Glutamatergic neuron (in vitro differentiated cells): ENCODE measurements at regions not wholly inside any gene's neighbourhood (a gene's known extent, or its start where the extent isn't known, plus 50 kb on each side); places are given as distances from the start of the nearest gene placed in this dataset.
A peak's percentile ranks its signal among the peaks of the same experiment; 100 is the strongest.
"Not testable (repeated sequence)": the region's sequence is repeated elsewhere in the genome, so short reads cannot be mapped to it uniquely, and the experiment has no call there.

Experiments
- DNase-seq: peaks from one replicate; pipeline ENCODE4 v3.0.0; 2022
- H3K27ac Mint-ChIP-seq: one replicate; pipeline ENCODE4 v1.8.0; 2020; ENCODE audit warnings: mild to moderate bottlenecking, mixed read lengths, inconsistent platforms; ENCODE audit not compliant: unreplicated experiment
- H3K27me3 Mint-ChIP-seq: one replicate; pipeline ENCODE4 v1.8.0; 2020; ENCODE audit warnings: mild to moderate bottlenecking, moderate library complexity, mixed read lengths, inconsistent platforms; ENCODE audit not compliant: unreplicated experiment
- H3K36me3 Mint-ChIP-seq: one replicate; pipeline ENCODE4 v1.8.0; 2020; ENCODE audit warnings: mild to moderate bottlenecking, mixed read lengths, inconsistent platforms; ENCODE audit not compliant: unreplicated experiment
- H3K4me1 Mint-ChIP-seq: one replicate; pipeline ENCODE4 v1.8.0; 2020; ENCODE audit warnings: mild to moderate bottlenecking, low read depth, mixed read lengths, inconsistent platforms; ENCODE audit not compliant: unreplicated experiment
- H3K4me3 Mint-ChIP-seq: one replicate; pipeline ENCODE4 v1.8.0; 2020; ENCODE audit warnings: mild to moderate bottlenecking, mixed read lengths, inconsistent platforms; ENCODE audit not compliant: unreplicated experiment
- H3K9me3 Mint-ChIP-seq: one replicate; pipeline ENCODE4 v1.8.0; 2020; ENCODE audit warnings: mild to moderate bottlenecking, moderate library complexity, mixed read lengths, inconsistent platforms; ENCODE audit not compliant: unreplicated experiment
- TF ChIP-seq, protein P1 (sequence below): fragments of 200-600 bp; sonication (generic); IDR thresholded peaks from one replicate; pipeline ENCODE4 v1.5.0; 2021; ENCODE audit not compliant: partially characterized antibody, unreplicated experiment

DNA sequence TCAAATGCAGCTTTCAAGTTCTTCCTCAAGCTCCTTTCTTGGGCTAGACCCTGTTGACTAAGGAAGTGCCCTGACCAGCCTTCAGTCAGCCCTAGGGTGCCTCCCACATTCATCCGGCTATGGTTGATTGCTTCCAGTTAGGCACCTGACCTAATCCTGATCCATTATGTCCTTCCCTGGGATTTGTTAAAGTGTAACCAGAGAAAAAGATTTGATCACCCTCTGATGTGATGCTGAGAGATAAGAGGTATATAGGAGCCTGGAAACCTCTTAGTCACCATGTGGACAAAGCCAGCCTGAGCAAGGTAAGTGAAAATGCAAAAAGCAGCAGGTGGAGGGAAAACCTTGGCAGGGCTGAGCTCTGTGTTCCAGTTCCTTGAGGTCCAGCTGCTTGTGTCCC, 178.8 kb upstream of the ERCC6L2 start:
- Mint-ChIP-seq H3K4me3 (no peak overlapping the region), H3K9me3 (no peaks in the 10 kb centered on the region), H3K27me3 (no peaks in the 10 kb centered on the region), H3K27ac (no peak overlapping the region), H3K4me1 (no peaks in the 10 kb centered on the region), H3K36me3 (no peaks in the 10 kb centered on the region)
- TF ChIP-seq, protein P1, sequence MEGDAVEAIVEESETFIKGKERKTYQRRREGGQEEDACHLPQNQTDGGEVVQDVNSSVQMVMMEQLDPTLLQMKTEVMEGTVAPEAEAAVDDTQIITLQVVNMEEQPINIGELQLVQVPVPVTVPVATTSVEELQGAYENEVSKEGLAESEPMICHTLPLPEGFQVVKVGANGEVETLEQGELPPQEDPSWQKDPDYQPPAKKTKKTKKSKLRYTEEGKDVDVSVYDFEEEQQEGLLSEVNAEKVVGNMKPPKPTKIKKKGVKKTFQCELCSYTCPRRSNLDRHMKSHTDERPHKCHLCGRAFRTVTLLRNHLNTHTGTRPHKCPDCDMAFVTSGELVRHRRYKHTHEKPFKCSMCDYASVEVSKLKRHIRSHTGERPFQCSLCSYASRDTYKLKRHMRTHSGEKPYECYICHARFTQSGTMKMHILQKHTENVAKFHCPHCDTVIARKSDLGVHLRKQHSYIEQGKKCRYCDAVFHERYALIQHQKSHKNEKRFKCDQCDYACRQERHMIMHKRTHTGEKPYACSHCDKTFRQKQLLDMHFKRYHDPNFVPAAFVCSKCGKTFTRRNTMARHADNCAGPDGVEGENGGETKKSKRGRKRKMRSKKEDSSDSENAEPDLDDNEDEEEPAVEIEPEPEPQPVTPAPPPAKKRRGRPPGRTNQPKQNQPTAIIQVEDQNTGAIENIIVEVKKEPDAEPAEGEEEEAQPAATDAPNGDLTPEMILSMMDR, result no peak
- DNase-seq, result no peak

DNA sequence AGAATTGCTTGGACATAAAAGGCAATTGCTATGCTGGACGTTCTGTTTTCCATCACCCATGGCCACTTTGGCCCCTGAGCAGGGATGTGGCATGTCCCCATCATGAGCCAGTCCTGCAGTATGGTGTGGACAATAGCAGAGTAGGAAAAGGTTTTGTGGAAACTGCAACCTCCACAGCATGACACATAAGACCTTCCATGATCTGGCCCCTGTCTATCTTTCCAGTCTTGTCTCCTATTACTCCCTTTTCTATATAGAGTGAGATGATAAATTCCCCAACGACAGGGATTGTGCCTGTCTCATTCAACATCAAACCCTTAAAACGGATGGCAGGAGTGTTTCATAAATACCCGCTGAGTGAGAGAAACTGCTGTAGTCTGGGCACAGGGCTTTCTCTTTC, 174.7 kb upstream of the PTCH1 start:
- Mint-ChIP-seq H3K36me3 (no peaks in the 10 kb centered on the region), H3K4me1 (peaks cover 6% of the 10 kb centered on the region), H3K9me3 (no peaks in the 10 kb centered on the region), H3K27ac (no peak overlapping the region), H3K4me3 (no peak overlapping the region), H3K27me3 (no peaks in the 10 kb centered on the region)
- no peak for DNase-seq
- TF ChIP-seq, protein P1, result no peak

DNA sequence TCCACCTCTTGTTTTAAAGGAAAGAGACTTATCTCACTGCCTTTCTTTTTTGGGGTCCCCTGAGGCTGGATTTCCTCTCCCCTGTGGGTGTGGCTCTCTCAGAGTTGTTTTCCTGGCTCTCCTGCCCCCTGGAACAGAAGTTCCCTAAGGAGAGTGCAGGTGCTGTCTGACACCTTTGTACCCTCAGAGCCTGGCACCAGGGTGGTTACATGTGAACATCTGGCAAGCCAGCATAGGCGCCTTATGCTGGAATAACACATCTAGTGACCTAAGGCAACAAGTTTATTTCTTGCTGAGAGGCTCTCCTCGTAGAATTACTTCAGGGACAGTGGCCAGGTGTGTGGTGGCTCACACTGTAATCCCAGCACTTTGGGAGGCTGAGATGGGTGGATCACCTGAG, 172.9 kb upstream of the PTCH1 start:
- no peaks in the 10 kb centered on the region for H3K36me3 Mint-ChIP-seq
- no peaks in the 10 kb centered on the region for H3K27me3 Mint-ChIP-seq
- TF ChIP-seq, protein P1, result no peak
- H3K9me3 Mint-ChIP-seq, result no peaks in the 10 kb centered on the region
- H3K27ac Mint-ChIP-seq, result peak overlapping the region; percentile 59
- no peak overlapping the region for H3K4me3 Mint-ChIP-seq
- peaks cover 6% of the 10 kb centered on the region for H3K4me1 Mint-ChIP-seq
- DNase-seq, result no peak

DNA sequence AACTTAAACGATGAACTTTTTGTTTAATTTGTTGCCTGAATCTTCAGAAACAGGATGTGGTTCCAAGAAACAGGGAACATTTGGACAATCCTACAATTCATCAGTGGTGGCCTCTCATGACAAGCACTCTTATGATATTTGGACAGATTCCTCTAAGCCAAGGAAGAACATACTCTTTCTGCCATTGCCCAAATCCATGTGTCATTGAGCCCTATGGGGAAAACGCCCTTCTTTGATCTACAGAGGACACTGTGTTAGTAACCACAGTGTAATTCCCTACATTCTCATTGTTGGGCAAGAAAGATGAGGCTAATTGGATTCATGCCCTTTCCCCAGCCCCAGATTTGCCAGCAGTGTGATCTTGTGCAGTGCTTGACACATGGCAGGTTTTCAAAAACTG, 167.7 kb upstream of the PTCH1 start:
- peaks cover 6% of the 10 kb centered on the region for H3K4me1 Mint-ChIP-seq
- H3K27ac Mint-ChIP-seq, result no peak overlapping the region
- H3K9me3 Mint-ChIP-seq, result no peaks in the 10 kb centered on the region
- H3K27me3 Mint-ChIP-seq, result no peaks in the 10 kb centered on the region
- TF ChIP-seq, protein P1, result no peak
- peaks cover 5% of the 10 kb centered on the region for H3K36me3 Mint-ChIP-seq
- no peak for DNase-seq
- H3K4me3 Mint-ChIP-seq, result no peak overlapping the region

DNA sequence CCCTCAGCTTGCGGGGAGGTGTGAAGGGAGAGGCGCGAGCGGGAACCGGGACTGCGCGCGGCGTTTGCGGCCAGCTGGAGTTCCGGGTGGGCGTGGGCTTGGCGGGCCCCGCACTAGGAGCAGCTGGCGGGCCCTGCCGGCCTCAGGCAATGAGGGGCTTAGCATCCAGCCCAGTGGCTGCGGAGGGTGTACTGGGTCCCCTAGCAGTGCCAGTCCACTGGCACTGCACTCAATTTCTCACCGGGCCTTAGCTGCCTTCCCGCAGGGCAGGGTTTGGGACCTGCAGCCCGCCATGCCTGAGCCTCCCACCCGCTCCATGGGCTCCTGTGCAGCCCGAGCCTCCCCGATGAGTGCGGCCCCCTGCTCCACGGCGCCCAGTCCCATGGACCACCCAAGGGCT, 163.5 kb upstream of the PTCH1 start:
- not testable (repeated sequence) for H3K9me3 Mint-ChIP-seq, H3K27ac Mint-ChIP-seq, H3K36me3 Mint-ChIP-seq, H3K4me3 Mint-ChIP-seq, DNase-seq, H3K4me1 Mint-ChIP-seq, H3K27me3 Mint-ChIP-seq

DNA sequence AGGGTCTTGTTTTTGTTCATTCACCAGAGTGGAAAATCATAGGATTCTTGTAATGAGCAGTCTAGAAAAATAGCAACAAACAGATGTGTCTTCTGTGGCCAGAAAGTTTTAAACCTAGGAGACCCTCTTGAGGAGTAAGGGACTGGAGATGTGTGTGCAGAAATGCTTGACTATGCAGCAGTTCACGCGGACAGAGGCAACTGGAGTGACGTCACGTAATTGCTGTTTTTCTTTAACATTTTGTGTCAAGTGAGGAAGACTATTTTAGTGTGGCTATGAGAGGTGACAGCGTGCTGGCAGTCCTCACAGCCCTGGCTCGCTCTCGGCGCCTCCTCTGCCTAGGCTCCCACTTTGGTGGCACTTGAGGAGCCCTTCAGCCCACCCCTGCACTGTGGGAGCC, 163.1 kb upstream of the PTCH1 start:
- no peaks in the 10 kb centered on the region for H3K27me3 Mint-ChIP-seq
- H3K27ac Mint-ChIP-seq, result no peak overlapping the region
- H3K36me3 Mint-ChIP-seq, result peaks cover 9% of the 10 kb centered on the region
- TF ChIP-seq, protein P1, result no peak
- H3K4me1 Mint-ChIP-seq, result no peaks in the 10 kb centered on the region
- H3K9me3 Mint-ChIP-seq, result peaks cover 3% of the 10 kb centered on the region
- DNase-seq, result no peak
- no peak overlapping the region for H3K4me3 Mint-ChIP-seq
